NCI-H446 treated with DMSO at 0.1 percent for 48 hours (cell line): ENCODE measurements at regions not wholly inside any gene's neighbourhood (a gene's known extent, or its start where the extent isn't known, plus 50 kb on each side); places are given as distances from the start of the nearest gene placed in this dataset.
"Not testable (repeated sequence)": the region's sequence is repeated elsewhere in the genome, so short reads cannot be mapped to it uniquely, and the experiment has no call there.

Experiments used
- DNase-seq: peaks from one replicate; lab custom pipeline; 2025; lab: John Stamatoyannopoulos, UW

GRCh38 chr1:220942278-220942677 is 63.0 kb downstream of the HLX start:
- DNase-seq, result no peak

- not testable (repeated sequence) for DNase-seq
These were observed 63.7 kb downstream of the HLX start for GRCh38 chr1:220942914-220943313.

- DNase-seq, result peak; percentile 32
These were observed 64.2 kb downstream of the HLX start for GRCh38 chr1:220943319-220943996.

GRCh38 chr1:220950576-220950975 is 71.3 kb downstream of the HLX start:
- DNase-seq, result no peak

GRCh38 chr1:220952961-220953643 is 73.9 kb downstream of the HLX start:
- DNase-seq, result no peak

GRCh38 chr1:220954321-220955075 is 75.3 kb downstream of the HLX start:
- no peak for DNase-seq

- DNase-seq, result no peak
These were observed 75.9 kb downstream of the HLX start for GRCh38 chr1:220955116-220955515.

GRCh38 chr1:220956501-220957232 is 77.4 kb downstream of the HLX start:
- DNase-seq, result no peak

- no peak for DNase-seq
These were observed 78.0 kb downstream of the HLX start for GRCh38 chr1:220957233-220957605.

- DNase-seq, result no peak
These were observed 79.0 kb downstream of the HLX start for GRCh38 chr1:220958234-220958633.

- DNase-seq, result no peak
These were observed 82.9 kb downstream of the HLX start for GRCh38 chr1:220962031-220962751.

- DNase-seq, result no peak
These were observed 86.8 kb downstream of the HLX start for GRCh38 chr1:220966041-220966440.

GRCh38 chr1:220966473-220966872 is 87.2 kb downstream of the HLX start:
- no peak for DNase-seq

GRCh38 chr1:220966881-220967611 is 87.8 kb downstream of the HLX start:
- no peak for DNase-seq

GRCh38 chr1:220967911-220968310 is 88.7 kb downstream of the HLX start:
- no peak for DNase-seq

GRCh38 chr1:220969281-220969680 is 90.0 kb downstream of the HLX start:
- not testable (repeated sequence) for DNase-seq

- DNase-seq, result no peak
These were observed 91.1 kb downstream of the HLX start for GRCh38 chr1:220970311-220970710.

- no peak for DNase-seq
These were observed 92.0 kb downstream of the HLX start for GRCh38 chr1:220971221-220971620.

- DNase-seq, result no peak
These were observed 95.2 kb downstream of the HLX start for GRCh38 chr1:220974431-220974830.

- DNase-seq, result no peak
These were observed 97.1 kb downstream of the HLX start for GRCh38 chr1:220976390-220976789.

- DNase-seq, result no peak
These were observed 100.1 kb downstream of the HLX start for GRCh38 chr1:220979371-220979770.
